NCI-H526 (cell line): ENCODE measurements at regions not wholly inside any gene's neighbourhood (a gene's known extent, or its start where the extent isn't known, plus 50 kb on each side); places are given as distances from the start of the nearest gene placed in this dataset.
A peak's percentile ranks its signal among the peaks of the same experiment; 100 is the strongest.
"Not testable (repeated sequence)": the region's sequence is repeated elsewhere in the genome, so short reads cannot be mapped to it uniquely, and the experiment has no call there.

Source experiments
- DNase-seq, 2 experiments: peaks; one replicate each; lab custom pipeline; 2025; lab: John Stamatoyannopoulos, UW

GRCh38 chr3:124318014-124318413 lies 326.1 kb upstream of the ROPN1 start:
- DNase-seq: no peak

GRCh38 chr3:124318656-124319055 lies 326.7 kb upstream of the ROPN1 start:
- no peak for DNase-seq

- DNase-seq: no peak
Observed at GRCh38 chr3:124320976-124321375, 329.1 kb upstream of the ROPN1 start.

GRCh38 chr3:124322309-124322880 lies 330.5 kb upstream of the ROPN1 start:
- DNase-seq: no peak

DNA sequence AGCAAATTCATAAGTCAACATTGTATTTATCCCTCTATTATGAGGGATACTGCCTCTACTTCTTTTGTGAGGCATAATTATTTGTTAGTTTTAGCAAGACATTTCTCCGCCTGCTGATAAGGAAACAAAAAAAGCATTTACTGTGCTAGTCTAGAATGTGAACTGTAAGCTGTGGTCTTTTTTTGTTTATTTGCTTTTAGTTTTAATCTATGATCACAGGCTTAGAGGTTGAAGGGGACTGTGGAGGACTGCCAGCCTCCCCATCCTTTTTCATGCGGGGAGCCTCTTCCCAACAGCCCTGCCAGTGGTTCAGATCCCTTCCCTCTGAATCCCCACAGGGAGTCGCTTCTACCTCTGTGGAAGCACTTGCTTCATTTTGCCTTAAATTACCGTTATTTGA lies 331.0 kb upstream of the ROPN1 start:
- DNase-seq: no peak

DNA sequence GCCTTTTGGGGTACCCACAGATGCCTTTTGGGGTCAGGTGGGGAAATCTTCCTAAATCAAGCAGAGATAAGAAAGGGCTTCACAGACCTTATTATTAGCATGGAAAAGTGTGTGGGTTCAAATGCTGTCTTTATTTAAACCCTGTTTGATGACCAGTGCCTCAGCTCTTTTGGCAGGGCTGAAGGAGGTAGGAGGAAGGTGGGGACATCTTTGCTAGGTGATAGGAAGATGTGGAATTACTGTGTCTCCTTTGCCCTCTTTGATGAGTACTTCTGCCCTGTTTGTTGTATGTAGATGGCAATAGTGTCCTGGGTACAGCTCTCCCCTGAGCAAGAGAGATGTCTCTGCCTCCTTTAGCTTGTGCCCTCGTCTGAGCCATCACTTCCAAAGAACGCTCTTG lies 333.3 kb upstream of the ROPN1 start:
- DNase-seq: no peak

DNA sequence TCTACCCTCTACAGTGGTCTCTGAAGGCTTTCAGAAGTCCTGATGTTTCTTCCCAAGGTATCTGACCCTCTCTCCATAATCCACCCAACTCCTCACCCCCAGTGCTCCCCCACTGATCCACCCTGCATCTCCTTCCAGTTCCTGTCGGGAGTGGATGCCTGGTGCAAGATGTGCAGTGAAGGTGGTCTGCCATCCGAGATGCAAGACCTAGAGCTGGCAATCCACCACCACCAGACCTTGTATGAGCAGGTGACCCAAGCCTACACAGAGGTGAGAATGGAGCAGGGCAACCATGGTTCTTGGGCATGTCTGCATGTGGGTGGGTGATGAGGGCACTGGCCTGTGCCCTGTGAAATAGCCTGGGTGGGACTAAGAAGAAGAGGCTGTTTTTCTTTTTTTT lies 337.8 kb upstream of the ROPN1 start:
- DNase-seq: no peak

GRCh38 chr3:124333931-124334640 lies 342.2 kb upstream of the ROPN1 start:
- DNase-seq: no peak

GRCh38 chr3:124336067-124336656 lies 344.2 kb upstream of the ROPN1 start:
- no peak for DNase-seq

- DNase-seq: no peak
Observed at GRCh38 chr3:124345845-124346244, 353.9 kb upstream of the ROPN1 start.

- no peak for DNase-seq
Observed at GRCh38 chr3:124346487-124346886, 354.6 kb upstream of the ROPN1 start.

GRCh38 chr3:124347418-124347817 lies 355.5 kb upstream of the ROPN1 start:
- peak in 1 of 2 experiments; percentile 7 for DNase-seq

DNA sequence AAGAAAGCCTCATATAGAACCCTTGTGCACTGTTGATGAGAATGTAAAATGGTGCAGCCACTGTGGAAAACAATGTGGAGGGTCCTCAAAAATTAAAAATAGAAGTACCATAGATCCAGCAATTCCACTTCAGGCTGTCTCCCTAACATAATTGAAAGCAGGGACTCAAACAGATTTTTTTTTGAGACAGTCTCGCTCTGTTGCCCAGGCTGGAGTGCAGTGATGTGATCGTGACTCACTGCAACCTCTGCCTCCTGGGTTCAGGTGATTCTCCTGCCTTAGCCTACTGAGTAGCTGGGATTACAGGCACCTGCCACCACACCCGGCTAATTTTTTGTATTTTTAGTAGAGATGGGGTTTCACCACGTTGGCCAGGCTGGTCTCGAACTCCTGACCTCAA lies 356.6 kb upstream of the ROPN1 start:
- not testable (repeated sequence) for DNase-seq

GRCh38 chr3:124351430-124352148 lies 359.7 kb upstream of the ROPN1 start:
- DNase-seq: peak; percentile 55 to 77

GRCh38 chr3:124352149-124352539 lies 360.2 kb upstream of the ROPN1 start:
- peak; percentile 20 to 22 for DNase-seq

DNA sequence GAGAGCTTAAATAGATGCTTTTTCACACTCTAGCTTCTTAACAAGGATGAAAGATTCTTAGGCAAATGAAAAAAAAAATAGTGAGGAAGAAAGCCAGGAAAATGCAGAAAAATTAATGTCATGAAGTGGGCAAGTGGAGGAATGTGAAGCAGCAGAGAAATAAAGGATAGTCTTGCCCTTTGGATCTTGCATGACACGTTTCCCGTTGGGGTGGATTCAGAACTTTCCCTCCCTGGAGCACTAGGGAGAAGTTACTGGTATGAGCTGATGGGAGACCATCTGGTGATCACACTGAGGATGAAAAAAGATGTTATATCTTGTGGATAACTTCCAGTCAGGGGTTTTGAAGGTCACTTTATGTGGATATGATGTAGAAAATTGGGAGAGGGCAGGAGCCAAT lies 361.8 kb upstream of the ROPN1 start:
- no peak for DNase-seq

DNA sequence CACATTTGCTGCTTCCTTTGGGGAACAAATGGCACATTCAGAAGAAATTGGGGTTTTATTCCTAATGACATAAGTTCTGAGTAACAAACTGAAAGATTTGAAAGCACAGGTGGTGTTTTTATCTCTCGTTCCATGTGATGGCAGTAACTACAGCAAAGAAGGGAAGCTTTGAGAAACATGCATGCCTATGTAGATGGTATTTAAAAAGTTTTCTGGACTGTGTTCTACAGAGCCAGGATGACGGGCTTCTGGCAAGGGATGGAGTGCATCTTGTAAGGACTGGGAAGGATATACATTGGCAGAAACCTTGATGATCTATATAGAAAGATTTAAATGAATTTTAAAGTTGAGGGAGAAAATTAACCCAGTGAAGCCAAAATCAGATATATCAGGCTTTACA lies 362.2 kb upstream of the ROPN1 start:
- DNase-seq: no peak

GRCh38 chr3:124358156-124358555 lies 366.2 kb upstream of the ROPN1 start:
- no peak for DNase-seq

DNA sequence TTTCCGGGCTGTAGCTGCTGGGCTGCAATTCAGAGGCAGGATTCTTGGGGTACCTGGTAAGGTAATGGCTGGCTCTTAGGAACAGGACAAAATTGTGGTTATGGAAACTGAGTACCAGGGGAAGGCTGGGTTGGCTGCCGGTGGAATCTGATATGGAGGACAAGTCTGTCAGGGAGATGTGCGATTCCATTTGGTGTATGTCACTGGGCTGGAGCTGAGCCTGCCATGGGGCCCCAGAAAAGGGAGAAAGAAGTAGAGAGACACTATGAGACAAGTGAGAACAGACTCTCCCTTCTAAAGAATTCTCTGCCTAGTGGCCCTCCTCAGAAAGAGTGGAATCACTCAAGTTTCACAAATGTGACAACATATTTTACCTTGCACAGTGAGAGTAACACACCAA lies 368.2 kb upstream of the ROPN1 start:
- DNase-seq: no peak

DNA sequence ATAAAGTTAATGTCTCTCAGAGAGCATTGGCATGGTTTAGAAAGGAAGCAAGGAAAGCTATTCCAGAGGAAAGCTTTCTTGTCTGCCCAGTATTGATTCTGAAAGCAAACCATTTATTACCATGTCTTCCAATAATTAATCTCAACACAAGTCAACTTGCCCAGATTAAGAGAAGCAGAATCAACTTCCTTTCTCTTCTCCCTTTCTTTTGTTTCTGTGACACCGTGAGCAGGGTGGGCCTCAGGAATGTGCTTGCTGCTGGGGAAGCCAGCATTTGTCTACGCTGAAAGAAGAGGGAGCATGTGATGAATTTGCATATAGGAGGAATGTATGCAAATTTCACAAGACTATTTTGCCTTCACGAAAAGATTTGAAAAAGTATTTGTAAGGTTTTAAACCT lies 368.6 kb upstream of the ROPN1 start:
- peak; percentile 67 to 82 for DNase-seq

DNA sequence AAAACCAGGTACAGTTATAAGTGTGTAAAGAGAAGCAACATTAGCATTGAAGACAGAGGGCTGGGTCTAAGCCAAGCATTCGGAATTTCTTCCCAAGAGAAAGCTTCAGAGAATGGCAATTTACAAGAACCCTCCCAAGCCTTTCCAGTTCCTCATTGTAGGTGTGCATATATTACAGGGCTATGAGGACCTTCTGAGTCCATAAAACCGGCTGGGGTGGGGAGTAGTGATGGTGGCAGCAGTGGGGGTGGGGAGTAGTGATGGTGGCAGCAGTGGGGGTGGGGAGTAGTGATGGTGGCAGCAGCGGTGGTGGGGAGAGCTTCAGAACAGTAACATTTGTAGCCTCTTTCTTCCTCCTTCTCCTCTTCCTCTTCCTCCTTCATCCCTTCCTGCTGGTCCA lies 368.7 kb upstream of the UMPS start:
- no peak for DNase-seq

- peak; percentile 33 to 40 for DNase-seq
Observed at GRCh38 chr3:124362455-124362854, 367.8 kb upstream of the UMPS start.

DNA sequence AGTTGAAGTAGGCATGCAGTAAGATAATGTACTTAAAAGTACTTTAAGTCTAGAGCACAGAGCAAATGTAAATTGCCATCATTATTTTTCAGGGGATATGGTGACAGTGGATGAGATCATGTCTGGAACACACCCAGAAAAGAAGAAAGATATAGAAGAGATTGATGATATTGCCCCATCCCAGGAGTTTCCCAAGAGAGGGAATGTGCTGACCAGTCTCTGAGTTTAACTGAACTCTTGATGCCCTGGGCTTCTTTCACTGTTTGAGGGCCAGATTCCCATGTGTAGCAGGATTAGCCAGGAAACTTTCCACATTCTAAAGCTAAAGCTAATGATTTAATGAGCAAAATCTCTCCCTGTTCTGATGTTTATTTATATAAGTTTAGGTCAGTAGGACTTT lies 366.8 kb upstream of the UMPS start:
- DNase-seq: no peak
